Spinal cord (tissue), 10 donors: ENCODE measurements at regions not wholly inside any gene's neighbourhood (a gene's known extent, or its start where the extent isn't known, plus 50 kb on each side); places are given as distances from the start of the nearest gene placed in this dataset. TPM values are rescaled to one million over a fixed set of nuclear protein-coding genes. Genes with fewer than 3 reads are reported as not detected.

ENCODE experiments used
- DNase-seq, 6 donors: peaks; one replicate each; pipeline versions ENCODE4 v3.0.0 to v3.0.0-alpha.2; 2013 to 2015; ENCODE audit warnings: low spot score in 6 of 6, low read depth in 4 of 6
- H3K27ac ChIP-seq: one replicate; pipeline ENCODE4 v1.5.1; 2013; ENCODE audit warnings: low read depth, low read length, control low read depth
- H3K27me3 ChIP-seq: one replicate; pipeline ENCODE4 v1.6.1; 2013; ENCODE audit warnings: low read length; ENCODE audit not compliant: control insufficient read depth, insufficient read depth
- H3K36me3 ChIP-seq: one replicate; pipeline ENCODE4 v1.6.1; 2013; ENCODE audit warnings: low read length; ENCODE audit not compliant: control insufficient read depth, insufficient read depth
- H3K4me1 ChIP-seq: one replicate; pipeline ENCODE4 v1.6.1; 2013; ENCODE audit warnings: low read length; ENCODE audit not compliant: control insufficient read depth, insufficient read depth
- H3K4me3 ChIP-seq: one replicate; pipeline ENCODE4 v1.5.1; 2013; ENCODE audit warnings: low read depth, low read length, control low read depth
- H3K9me3 ChIP-seq: one replicate; pipeline ENCODE4 v1.6.1; 2013; ENCODE audit warnings: low read length; ENCODE audit not compliant: control insufficient read depth, insufficient read depth
- WGBS: methylation state at CpG from one replicate; pipeline ENCODE4 v1.1.5; 2013; ENCODE audit warnings: missing lambda C conversion rate; ENCODE audit not compliant: insufficient coverage; 5-methylcytosine and 5-hydroxymethylcytosine counted together
- small RNA-seq: library from RNA; depleted of rRNA; stranded (forward); fragments of <200 nt; gene quantifications from one replicate; pipeline ENCODE3, GENCODE V24; 2014; ENCODE audit warnings: low replicate concordance
- donor health status: healthy.

GRCh38 chr10:84076047-84076388 is 63.3 kb upstream of the GHITM start:
- WGBS, result no CpG with 5 or more reads among the region's 1 CpG

GRCh38 chr10:84076540-84077195 is 62.6 kb upstream of the GHITM start:
- H3K27me3 ChIP-seq, result no peaks in the 10 kb centered on the region
- H3K4me3 ChIP-seq, result no peak overlapping the region
- no peak for DNase-seq
- H3K9me3 ChIP-seq, result no peaks in the 10 kb centered on the region
- H3K27ac ChIP-seq, result no peak overlapping the region
- H3K36me3 ChIP-seq, result no peaks in the 10 kb centered on the region
- no peaks in the 10 kb centered on the region for H3K4me1 ChIP-seq
- 57% methylated on average over 1 of the region's 4 CpGs for WGBS

More at GRCh38 chr10:84076047-84076388, 63.3 kb upstream of the GHITM start:
- Histone ChIP-seq H3K4me1 (no peaks in the 10 kb centered on the region), H3K36me3 (no peaks in the 10 kb centered on the region), H3K9me3 (no peaks in the 10 kb centered on the region), H3K4me3 (no peak overlapping the region), H3K27ac (no peak overlapping the region), H3K27me3 (no peaks in the 10 kb centered on the region)
- DNase-seq, result no peak

DNA sequence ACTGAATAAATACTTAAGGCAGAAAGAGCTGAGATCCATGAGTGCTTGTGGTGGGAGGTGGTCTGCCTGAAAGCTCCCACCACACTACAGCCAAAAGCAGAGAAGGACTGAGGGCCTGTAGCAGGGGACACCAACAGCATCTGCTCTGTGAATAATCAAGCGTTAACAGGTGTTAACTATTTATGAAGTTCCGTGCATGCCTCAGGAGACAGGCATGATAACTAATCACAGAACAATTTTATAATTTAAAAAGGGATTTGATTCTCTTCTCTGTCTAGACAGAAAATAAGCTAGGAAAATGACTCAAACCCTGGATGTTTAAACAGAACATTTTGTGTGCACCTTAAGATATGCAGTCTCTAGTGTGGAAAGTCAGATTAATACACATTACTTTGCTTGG is 61.5 kb upstream of the GHITM start:
- Histone ChIP-seq H3K4me1 (no peaks in the 10 kb centered on the region), H3K27me3 (no peaks in the 10 kb centered on the region), H3K9me3 (no peaks in the 10 kb centered on the region), H3K27ac (no peak overlapping the region), H3K4me3 (no peak overlapping the region), H3K36me3 (no peaks in the 10 kb centered on the region)
- no peak for DNase-seq
- WGBS, result no CpG with 5 or more reads among the region's 2 CpGs

DNA sequence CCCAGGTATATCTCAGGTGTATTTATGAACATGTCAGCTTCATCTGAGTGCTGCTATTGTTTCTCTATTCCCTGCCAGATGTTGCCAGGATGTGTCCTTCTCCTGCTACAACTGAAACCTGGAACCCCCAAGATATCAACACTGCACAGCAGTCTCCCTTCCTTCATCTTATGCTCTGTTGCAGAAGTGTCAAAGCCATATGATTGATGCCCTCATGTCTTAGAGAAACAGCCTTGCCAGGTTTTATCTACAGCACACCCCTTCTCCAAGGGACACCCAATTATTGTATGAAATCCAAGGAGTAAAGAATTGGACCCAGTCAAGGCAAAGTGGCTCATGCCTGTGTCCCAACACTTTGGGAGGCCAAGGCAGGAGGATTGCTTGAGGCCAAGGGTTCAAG is 60.5 kb upstream of the GHITM start:
- no peak overlapping the region for H3K4me3 ChIP-seq
- no peaks in the 10 kb centered on the region for H3K9me3 ChIP-seq
- no peaks in the 10 kb centered on the region for H3K4me1 ChIP-seq
- no peak for DNase-seq
- no peaks in the 10 kb centered on the region for H3K27me3 ChIP-seq
- no peak overlapping the region for H3K27ac ChIP-seq
- no peaks in the 10 kb centered on the region for H3K36me3 ChIP-seq

DNA sequence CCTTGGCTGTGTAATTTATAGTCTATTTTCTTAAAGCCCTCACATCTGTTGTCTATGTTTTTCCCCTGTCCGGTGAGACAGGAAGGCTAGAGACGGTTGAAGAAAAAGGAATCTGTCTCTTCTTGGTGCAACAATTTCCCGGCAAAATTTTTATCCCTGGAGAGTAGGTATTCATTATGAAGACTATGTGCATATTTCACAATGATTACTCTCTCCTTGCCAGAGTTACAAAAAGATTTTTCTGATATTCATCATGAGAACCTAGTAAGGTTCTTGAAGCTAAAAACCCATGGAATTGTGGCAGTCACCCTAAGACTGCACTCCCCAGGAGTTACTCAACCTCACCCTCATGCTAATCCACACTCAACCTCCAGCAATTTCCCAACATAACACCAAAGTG is 55.0 kb upstream of the GHITM start:
- H3K9me3 ChIP-seq, result no peaks in the 10 kb centered on the region
- no peak overlapping the region for H3K4me3 ChIP-seq
- no peaks in the 10 kb centered on the region for H3K27me3 ChIP-seq
- H3K4me1 ChIP-seq, result no peaks in the 10 kb centered on the region
- no peaks in the 10 kb centered on the region for H3K36me3 ChIP-seq
- WGBS, result no CpG with 5 or more reads among the region's 3 CpGs
- DNase-seq, result no peak
- no peak overlapping the region for H3K27ac ChIP-seq

DNA sequence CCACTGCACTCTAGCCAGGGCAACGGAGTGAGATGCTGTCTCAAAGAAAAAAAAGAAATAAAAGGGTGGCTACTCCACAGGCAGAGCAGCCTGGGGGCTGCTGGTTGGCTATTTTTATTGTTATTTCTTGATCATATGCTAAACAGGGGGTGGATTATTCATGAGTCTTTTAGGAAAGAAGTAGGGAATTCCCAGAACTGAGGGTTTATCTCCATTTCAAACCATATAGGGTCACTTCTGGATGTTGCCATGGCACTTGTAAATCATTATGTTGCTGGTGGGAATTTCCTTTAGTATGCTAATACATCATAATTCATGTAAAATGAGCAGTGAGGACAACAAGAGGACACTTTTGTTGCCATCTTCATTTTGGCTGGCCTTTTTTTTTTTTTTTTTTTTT is 52.1 kb upstream of the GHITM start:
- no peak for DNase-seq
- Histone ChIP-seq H3K4me1 (no peaks in the 10 kb centered on the region), H3K9me3 (no peaks in the 10 kb centered on the region), H3K27ac (no peak overlapping the region), H3K27me3 (no peaks in the 10 kb centered on the region), H3K4me3 (no peak overlapping the region), H3K36me3 (no peaks in the 10 kb centered on the region)
- 63% methylated on average over 1 of the region's 1 CpG for WGBS

- Histone ChIP-seq H3K27ac (no peak overlapping the region), H3K27me3 (no peaks in the 10 kb centered on the region), H3K4me3 (no peak overlapping the region), H3K9me3 (no peaks in the 10 kb centered on the region), H3K36me3 (no peaks in the 10 kb centered on the region), H3K4me1 (no peaks in the 10 kb centered on the region)
- DNase-seq, result peak in 1 of 6 donors; percentile 26
- WGBS, result no CpG with 5 or more reads among the region's 2 CpGs
Measured at GRCh38 chr10:84088626-84089025, 50.7 kb upstream of the GHITM start.

DNA sequence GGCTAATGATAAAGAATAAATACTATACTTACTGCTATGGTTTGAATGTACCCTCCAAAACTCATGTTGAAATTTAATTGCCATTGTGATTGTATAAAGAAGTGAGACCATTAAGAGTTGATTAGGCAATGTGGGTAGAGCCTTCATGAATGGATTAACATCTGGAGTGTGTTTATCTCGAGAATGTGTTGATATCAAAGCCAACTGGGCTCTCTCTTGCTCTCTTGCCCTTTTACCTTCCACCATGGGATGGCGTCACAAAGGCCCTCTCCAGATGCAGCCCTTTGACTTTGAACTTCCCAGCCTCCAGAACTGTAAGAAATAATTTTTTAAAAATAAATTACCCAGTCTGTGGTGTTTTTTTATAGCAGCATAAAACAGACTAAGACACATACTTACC is 50.1 kb upstream of the GHITM start:
- no peaks in the 10 kb centered on the region for H3K9me3 ChIP-seq
- H3K4me3 ChIP-seq, result no peak overlapping the region
- no peaks in the 10 kb centered on the region for H3K4me1 ChIP-seq
- no CpG with 5 or more reads among the region's 2 CpGs for WGBS
- no peaks in the 10 kb centered on the region for H3K36me3 ChIP-seq
- DNase-seq, result no peak
- H3K27me3 ChIP-seq, result no peaks in the 10 kb centered on the region
- no peak overlapping the region for H3K27ac ChIP-seq

Small RNA genes lying in the stretch of these regions (small RNA-seq; reads per million reads assigned to genes)
- gene RNU1-65P, result not detected
- not detected for gene RNU6-129P
- gene RNU6-478P, result not detected
